Transverse colon (tissue), 4 donors: ENCODE measurements at regions not wholly inside any gene's neighbourhood (a gene's known extent, or its start where the extent isn't known, plus 50 kb on each side); places are given as distances from the start of the nearest gene placed in this dataset.

Source experiments
- DNase-seq: peaks from one replicate; pipeline ENCODE4 v3.0.0-alpha.2; 2019
- H3K27ac ChIP-seq, 4 donors: fragments of 200-600 bp; sonication (generic); 2 replicates each; pipeline ENCODE4 v1.5.1; 2016 to 2018; ENCODE audit warnings: inconsistent platforms in 4 of 4
- H3K27me3 ChIP-seq: fragments of 200-600 bp; sonication (generic); 2 replicates; pipeline ENCODE4 v1.5.1; 2017; ENCODE audit warnings: inconsistent platforms
- H3K36me3 ChIP-seq, 4 donors: fragments of 200-600 bp; sonication (generic); 2 replicates each; pipeline ENCODE4 v1.5.1; 2017 to 2019; ENCODE audit warnings: inconsistent platforms in 4 of 4
- H3K4me1 ChIP-seq, 4 donors: fragments of 200-600 bp; sonication (generic); 2 replicates each; pipeline ENCODE4 v1.5.1; 2017 to 2020; ENCODE audit warnings: inconsistent platforms in 4 of 4
- H3K4me3 ChIP-seq, 4 donors: fragments of 200-600 bp; sonication (generic); 1 replicate in 1 of 4; 2 replicates in 3 of 4; pipeline versions ENCODE4 v1.5.1 to v1.6.1; 2017 to 2019; ENCODE audit warnings: inconsistent platforms in 4 of 4
- H3K9me3 ChIP-seq, 2 donors: fragments of 200-600 bp; sonication (generic); 2 replicates each; pipeline ENCODE4 v1.5.1; 2017 to 2019; ENCODE audit warnings: inconsistent platforms in 2 of 2
- CTCF ChIP-seq, 5 experiments: fragments of 200-600 bp in 3 of 5; fragments of 450-650 bp in 2 of 5; sonication (generic) in 3 of 5; IDR thresholded peaks; 1 replicate in 2 of 5; 2 replicates in 3 of 5; pipeline ENCODE4 v1.5.1; 2016 to 2017; ENCODE audit warnings: antibody characterized with exemption in 5 of 5, inconsistent platforms in 3 of 5, mild to moderate bottlenecking in 2 of 5, moderate library complexity in 1 of 5
- EP300 ChIP-seq: sonication (generic); formaldehyde crosslinking; IDR thresholded peaks from one replicate; pipeline ENCODE4 v1.6.1; 2017; ENCODE audit warnings: antibody characterized with exemption, low read depth
- POLR2A ChIP-seq: fragments of 450-650 bp; IDR thresholded peaks from one replicate; pipeline ENCODE4 v1.6.1; 2016; ENCODE audit warnings: antibody characterized with exemption, mild to moderate bottlenecking, moderate library complexity
- POLR2AphosphoS5 ChIP-seq, 3 donors: sonication (generic); formaldehyde crosslinking; IDR thresholded peaks; one replicate each; pipeline ENCODE4 v1.6.1; 2016; ENCODE audit warnings: antibody characterized with exemption in 3 of 3
- WGBS, 2 donors: methylation state at CpG; one replicate each; pipeline ENCODE4 v1.1.5; 2018; ENCODE audit warnings: low coverage in 1 of 2; 5-methylcytosine and 5-hydroxymethylcytosine counted together
- in situ Hi-C, 4 donors: fragments of 200-750 bp; cut with MboI; loops; one replicate each; pipeline versions ENCODE4 v1.15.0 to v1.15.1; 2017; ENCODE audit warnings: low sequenced_read_pairs in 3 of 4, low pct_ligation_motif_present in 1 of 4, low pct_unique_long_range_greater_than_20kb in 1 of 4
- intact Hi-C: fragments of 100-400 bp; cut with DNase I; formaldehyde crosslinking; loops from one replicate; pipeline ENCODE4 v1.15.1; 2023; ENCODE audit warnings: low total_unique reads

- no peak overlapping the region for H3K27ac ChIP-seq
- H3K9me3 ChIP-seq, result no peaks in the 10 kb centered on the region
- in situ Hi-C loops (no loop called here), intact Hi-C loops (loop anchor here (5.0 kb wide), 1 partner anchor 1797 kb away; no protein-coding TSS in a partner anchor)
- no peak for TF ChIP-seq POLR2AphosphoS5 (IDR thresholded peaks at IDR 0.05)
- no peak for TF ChIP-seq CTCF (IDR thresholded peaks at IDR 0.05)
- TF ChIP-seq EP300, result no peak
- TF ChIP-seq POLR2A, result no peak
- no peak overlapping the region for H3K4me3 ChIP-seq
- no peaks in the 10 kb centered on the region for H3K36me3 ChIP-seq
- no peaks in the 10 kb centered on the region for H3K27me3 ChIP-seq
- no peak for DNase-seq
- H3K4me1 ChIP-seq, result no peaks in the 10 kb centered on the region
Measured at GRCh38 chr3:31249545-31249944, 283.2 kb upstream of the STT3B start.

GRCh38 chr3:31250116-31250777 lies 282.5 kb upstream of the STT3B start:
- WGBS, 2 donors, result 86% methylated on average over 1 of the region's 1 CpG; no CpG with 5 or more reads in 1 of the 2 donors
- no peak overlapping the region for H3K27ac ChIP-seq
- H3K36me3 ChIP-seq, result no peaks in the 10 kb centered on the region
- no peak for DNase-seq
- H3K27me3 ChIP-seq, result no peaks in the 10 kb centered on the region
- no peaks in the 10 kb centered on the region for H3K9me3 ChIP-seq
- no peak for TF ChIP-seq POLR2A
- TF ChIP-seq POLR2AphosphoS5 (IDR thresholded peaks at IDR 0.05), result no peak
- TF ChIP-seq EP300, result no peak
- TF ChIP-seq CTCF (IDR thresholded peaks at IDR 0.05), result no peak
- intact Hi-C loops, result no loop called here
- no peak overlapping the region for H3K4me3 ChIP-seq
- H3K4me1 ChIP-seq, result peaks cover 0 to 2% (median 0%) of the 10 kb centered on the region in 4 donors
- in situ Hi-C loops, result no loop called here

GRCh38 chr3:31251083-31251482 lies 281.6 kb upstream of the STT3B start:
- in situ Hi-C loops (no loop called here), intact Hi-C loops (no loop called here)
- Histone ChIP-seq H3K4me3 (no peak overlapping the region), H3K9me3 (no peaks in the 10 kb centered on the region), H3K4me1 (peaks cover 0 to 6% (median 0%) of the 10 kb centered on the region in 4 donors), H3K27me3 (no peaks in the 10 kb centered on the region), H3K36me3 (no peaks in the 10 kb centered on the region), H3K27ac (no peak overlapping the region)
- DNase-seq, result no peak
- 98 to 100% methylated on average over 3 of the region's 3 CpGs for WGBS, 2 donors
- TF ChIP-seq CTCF (IDR thresholded peaks at IDR 0.05) (no peak), EP300 (no peak), POLR2A (no peak), POLR2AphosphoS5 (IDR thresholded peaks at IDR 0.05) (no peak)

GRCh38 chr3:31252216-31253185 lies 280.2 kb upstream of the STT3B start:
- Histone ChIP-seq H3K27ac (no peak overlapping the region), H3K36me3 (no peaks in the 10 kb centered on the region), H3K4me3 (no peak overlapping the region), H3K27me3 (no peaks in the 10 kb centered on the region), H3K9me3 (no peaks in the 10 kb centered on the region), H3K4me1 (peaks cover 0 to 6% (median 0%) of the 10 kb centered on the region in 4 donors)
- in situ Hi-C loops (no loop called here), intact Hi-C loops (no loop called here)
- no peak for TF ChIP-seq CTCF (IDR thresholded peaks at IDR 0.05)
- no peak for TF ChIP-seq POLR2AphosphoS5 (IDR thresholded peaks at IDR 0.05)
- no peak for TF ChIP-seq POLR2A
- TF ChIP-seq EP300, result no peak
- WGBS, 2 donors, result 69 to 80% methylated on average over 5 to 6 of the region's 6 CpGs
- DNase-seq, result no peak
